ENCODE measurements at regions not wholly inside any gene's neighbourhood (a gene's known extent, or its start where the extent isn't known, plus 50 kb on each side); places are given as distances from the start of the nearest gene placed in this dataset.

DNA sequence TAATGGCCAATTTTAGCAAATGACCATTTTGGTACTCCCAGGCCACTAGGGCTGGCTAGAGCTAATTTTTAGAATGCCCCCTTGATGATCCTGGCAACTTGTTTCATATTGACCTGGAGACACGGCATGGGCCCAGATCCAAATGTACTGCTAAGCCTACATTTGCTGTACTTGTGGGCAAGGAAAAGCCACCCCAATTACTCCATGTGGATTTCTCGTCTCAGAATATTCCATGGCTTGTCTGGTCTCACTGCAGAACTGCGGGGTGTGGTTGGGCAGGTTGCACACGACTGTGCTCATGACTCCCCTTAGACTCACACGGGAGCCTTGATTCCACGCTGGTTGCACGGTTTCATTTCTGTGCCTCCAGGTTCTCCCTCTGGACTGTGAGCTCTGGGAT lies 140.9 kb downstream of the RPLP1 start:
- intact Hi-C loops (cut with DNase I), result loop anchor here (10.0 kb wide), 1 partner anchor 341 kb away; no protein-coding TSS in a partner anchor

GRCh38 chr15:69593981-69594966 lies 141.7 kb downstream of the RPLP1 start:
- no peak for DNase-seq (ENCODE audit: low spot score)
- intact Hi-C loops (cut with DNase I), result loop anchor here (10.0 kb wide), 1 partner anchor 341 kb away; no protein-coding TSS in a partner anchor

More for the DNA sequence above, 140.9 kb downstream of the RPLP1 start:
- DNase-seq (ENCODE audit: low spot score), result no peak

GRCh38 chr15:69595009-69595791 lies 142.6 kb downstream of the RPLP1 start:
- intact Hi-C loops (cut with DNase I), result loop anchor here (5.0 to 10.0 kb wide), 3 partner anchors 340 to 572 kb away; partner anchors contain the start of gene TLE3
- DNase-seq (ENCODE audit: low spot score), result peak; percentile 89

- intact Hi-C loops (cut with DNase I), result loop anchor here (5.0 to 10.0 kb wide), 3 partner anchors 338 to 570 kb away; partner anchors contain the start of gene TLE3
- DNase-seq (ENCODE audit: low spot score), result no peak
Observed at GRCh38 chr15:69597061-69597592, 144.5 kb downstream of the RPLP1 start.

- intact Hi-C loops (cut with DNase I), result loop anchor here (5.0 to 10.0 kb wide), 3 partner anchors 336 to 568 kb away; partner anchors contain the start of gene TLE3
- no peak for DNase-seq (ENCODE audit: low spot score)
Observed at GRCh38 chr15:69599271-69599670, 146.7 kb downstream of the RPLP1 start.

DNA sequence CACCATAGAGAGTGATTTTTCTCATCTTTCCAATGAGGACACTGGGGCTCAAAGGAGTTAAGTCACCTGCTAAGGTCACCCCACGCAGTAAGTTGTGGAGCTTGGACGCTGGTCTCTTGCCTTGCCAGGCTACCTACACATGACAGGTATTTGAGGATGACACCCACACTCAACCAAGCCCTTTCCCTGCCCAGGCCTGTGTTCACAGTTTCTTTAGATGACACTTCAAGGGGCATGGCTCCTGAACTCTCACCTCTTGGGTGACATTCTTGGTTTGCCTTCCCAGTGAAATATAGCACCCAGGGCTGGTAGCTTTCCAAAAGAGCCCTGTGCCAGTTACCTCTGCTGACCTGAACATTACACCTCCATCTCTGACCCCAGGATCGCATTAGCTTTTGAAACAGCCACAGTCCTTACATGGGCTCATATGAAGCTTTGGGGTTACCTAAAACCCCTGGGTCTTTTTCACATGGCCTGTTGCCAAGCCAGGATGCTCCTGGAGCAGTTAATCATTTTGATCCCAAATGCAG lies 148.0 kb downstream of the RPLP1 start:
- no peak for DNase-seq (ENCODE audit: low spot score)
- intact Hi-C loops (cut with DNase I), result no loop called here

DNA sequence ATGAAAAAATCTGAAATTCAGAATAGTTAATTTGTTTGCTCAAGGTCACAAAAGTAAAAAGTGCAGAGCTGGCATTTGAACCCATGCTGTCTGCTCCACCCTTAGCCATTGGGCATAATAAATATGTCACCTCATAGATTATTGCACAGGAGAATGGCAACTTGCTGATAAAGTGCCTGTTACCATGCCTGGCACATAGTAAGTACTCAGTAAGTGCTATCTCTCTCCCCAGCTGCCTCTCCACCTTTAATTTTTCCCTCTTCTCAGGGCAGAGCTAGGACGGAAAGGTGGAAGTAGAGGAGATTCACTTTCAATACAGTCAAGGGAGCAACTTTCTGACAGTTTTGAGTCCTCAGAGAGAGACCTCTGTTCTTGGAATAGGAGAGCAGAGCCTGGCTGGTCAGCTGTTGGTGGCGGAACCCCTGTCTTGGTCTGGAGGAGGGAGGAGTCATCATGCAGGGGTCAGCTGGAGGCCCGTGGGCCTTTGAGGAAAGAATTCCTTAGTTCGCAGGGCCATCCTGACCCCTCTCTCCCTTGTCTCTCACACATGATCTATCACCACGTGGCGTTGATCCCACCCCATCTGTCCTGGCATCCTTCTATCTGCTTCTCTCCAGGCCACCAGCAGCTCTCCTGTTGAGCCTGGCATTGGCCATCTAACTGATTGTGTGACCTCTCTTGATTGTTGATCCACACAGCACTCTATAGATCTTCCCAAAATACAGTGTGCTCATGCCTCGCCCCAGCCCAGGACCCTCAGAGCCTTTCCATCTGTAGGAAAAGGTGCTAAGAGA lies 149.3 kb downstream of the RPLP1 start:
- intact Hi-C loops (cut with DNase I), result no loop called here
- no peak for DNase-seq (ENCODE audit: low spot score)

DNA sequence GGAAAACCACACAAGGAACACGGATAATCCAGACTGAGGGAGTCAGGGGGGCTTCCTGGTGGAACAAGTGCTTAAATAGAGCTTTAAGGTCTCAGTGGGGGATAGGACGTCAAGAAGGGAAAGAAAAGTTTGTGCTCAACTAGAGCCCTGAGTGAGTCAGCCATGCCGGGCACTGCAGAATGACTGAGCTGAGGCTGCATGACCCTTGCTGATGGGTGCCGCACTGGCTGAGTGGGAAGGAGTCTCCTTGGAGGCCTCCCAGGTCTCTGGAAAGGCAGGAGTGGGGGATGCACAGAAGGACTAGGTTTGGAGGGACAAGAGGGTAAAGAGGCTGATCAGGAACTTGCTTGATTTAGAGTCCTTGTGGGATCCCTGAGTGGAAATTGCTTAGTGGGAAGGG lies 150.3 kb downstream of the RPLP1 start:
- intact Hi-C loops (cut with DNase I), result no loop called here
- DNase-seq (ENCODE audit: low spot score), result no peak

DNA sequence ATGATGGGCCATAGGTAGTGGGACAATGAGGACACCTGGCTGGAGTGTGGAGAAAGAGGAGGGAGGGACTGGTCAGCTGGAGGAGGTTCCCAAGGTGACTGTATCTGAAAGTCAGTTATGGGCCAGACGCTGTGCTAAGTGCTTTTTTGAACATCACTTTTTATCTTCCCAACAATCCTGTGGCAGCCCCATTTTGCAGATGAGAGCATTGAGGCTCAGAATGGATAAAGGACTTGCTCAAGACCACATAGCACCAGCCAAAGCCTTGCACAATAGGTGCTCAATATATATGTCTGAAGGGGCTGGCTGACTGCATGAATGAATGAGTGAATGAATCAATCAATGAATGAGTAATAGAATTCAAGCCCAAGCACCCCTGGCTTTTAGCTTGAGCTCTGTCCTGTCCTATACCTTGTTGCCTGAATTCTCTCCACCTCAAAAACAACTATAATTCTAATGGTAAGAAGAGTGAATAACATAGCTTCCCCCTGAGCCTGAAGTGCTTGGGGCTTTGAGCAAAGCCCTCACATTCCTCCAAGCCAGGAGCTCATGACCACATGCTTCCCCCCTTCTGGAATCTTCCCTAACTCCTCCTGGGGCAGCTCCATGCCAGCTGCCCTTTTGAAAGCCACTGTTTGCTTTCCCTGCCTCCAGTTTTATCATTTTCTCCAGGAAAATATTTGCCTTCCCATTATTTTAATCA lies 150.9 kb downstream of the RPLP1 start:
- DNase-seq (ENCODE audit: low spot score), result no peak
- intact Hi-C loops (cut with DNase I), result no loop called here

- DNase-seq (ENCODE audit: low spot score), result no peak
- intact Hi-C loops (cut with DNase I), result no loop called here
Observed at GRCh38 chr15:69604072-69604411, 151.4 kb downstream of the RPLP1 start.

DNA sequence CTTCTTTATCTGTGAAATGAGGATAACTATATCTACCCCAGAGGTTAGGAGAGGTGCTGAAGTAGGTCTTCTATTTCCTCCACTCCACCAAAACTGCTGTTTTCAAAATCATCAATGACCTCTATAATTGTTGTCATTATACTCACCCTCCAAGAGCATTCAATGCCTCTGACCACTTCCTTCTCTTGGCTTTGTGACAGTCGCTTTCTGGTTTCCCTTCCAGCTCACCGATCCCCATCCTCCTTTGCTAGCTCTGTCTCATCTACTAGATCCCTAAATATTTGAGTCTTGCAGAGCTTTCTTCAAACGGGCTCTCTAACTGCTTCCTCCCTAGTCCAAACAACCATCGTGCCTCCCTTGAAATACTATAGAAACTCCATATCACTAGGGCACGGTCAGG lies 153.5 kb downstream of the RPLP1 start:
- intact Hi-C loops (cut with DNase I), result no loop called here

DNA sequence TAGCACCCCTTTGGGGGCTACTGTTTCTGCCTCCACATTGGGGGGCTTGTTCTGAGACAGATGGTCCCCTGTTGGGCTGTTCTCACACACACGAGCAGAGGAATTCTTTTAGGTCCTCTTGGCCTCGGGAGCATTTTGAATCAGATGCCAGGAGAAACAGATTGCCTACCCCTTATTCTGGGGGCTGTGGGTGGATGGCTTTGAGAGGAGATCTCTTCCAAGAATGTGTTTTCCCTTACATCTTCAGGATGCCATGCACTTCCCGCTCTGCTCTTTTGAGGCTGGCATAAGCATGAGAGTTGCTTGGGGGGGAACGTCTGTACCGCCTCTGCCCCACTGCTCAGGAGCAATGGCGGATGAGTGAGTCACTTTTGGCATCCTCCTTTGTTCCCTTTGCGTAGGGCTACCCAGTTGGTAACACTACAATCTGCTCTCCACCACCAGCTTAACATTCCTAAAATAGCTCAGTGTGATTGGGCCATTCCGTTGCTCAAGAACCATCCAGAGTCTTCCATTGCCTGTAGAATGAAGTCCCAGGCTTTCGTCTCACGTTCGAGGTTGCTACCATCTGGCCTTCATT lies 154.4 kb downstream of the RPLP1 start:
- DNase-seq (ENCODE audit: low spot score), result no peak
- intact Hi-C loops (cut with DNase I), result no loop called here

More for the DNA sequence above, 153.5 kb downstream of the RPLP1 start:
- DNase-seq (ENCODE audit: low spot score), result no peak

DNA sequence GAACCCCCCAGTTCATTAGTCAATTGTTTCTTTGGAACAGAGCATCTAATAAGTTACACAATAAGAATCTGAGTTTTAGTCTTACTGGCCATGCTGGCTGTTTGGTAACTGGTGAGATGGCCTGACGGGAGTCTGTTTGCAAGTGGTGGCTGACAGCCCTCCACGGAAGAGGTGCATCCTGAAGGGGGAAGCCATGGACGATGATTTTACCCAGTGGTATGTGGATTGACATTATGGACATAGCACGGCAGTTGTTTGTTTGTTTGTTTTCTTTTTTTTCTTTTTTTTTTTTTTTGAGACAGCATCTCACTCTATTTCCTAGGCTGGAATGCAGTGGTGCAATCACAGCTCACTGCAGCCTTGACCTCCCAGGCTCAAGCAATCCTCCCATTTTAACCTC lies 156.0 kb downstream of the RPLP1 start:
- DNase-seq (ENCODE audit: low spot score), result no peak
- intact Hi-C loops (cut with DNase I), result no loop called here

DNA sequence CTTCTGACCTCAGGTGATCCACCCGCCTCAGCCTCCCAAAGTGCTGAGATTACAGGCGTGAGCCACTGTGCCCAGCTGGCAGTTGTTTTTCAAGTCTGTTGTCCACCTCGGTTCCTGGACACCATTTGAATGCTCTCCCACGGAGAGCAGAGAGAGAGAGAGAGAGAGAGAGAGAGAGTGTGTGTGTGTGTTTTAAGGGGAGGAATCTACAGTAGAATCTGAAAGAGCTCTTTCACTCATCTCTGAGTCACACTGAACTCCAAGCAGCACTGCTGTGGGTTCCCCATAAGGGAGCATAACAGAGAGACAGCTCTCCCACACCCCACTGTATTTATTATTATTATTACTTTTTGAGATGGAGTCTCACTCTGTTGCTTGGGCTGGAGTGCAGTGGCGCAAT lies 156.6 kb downstream of the RPLP1 start:
- intact Hi-C loops (cut with DNase I), result no loop called here
- DNase-seq (ENCODE audit: low spot score), result no peak

- no peak for DNase-seq (ENCODE audit: low spot score)
- intact Hi-C loops (cut with DNase I), result no loop called here
Observed at GRCh38 chr15:69609776-69610175, 157.2 kb downstream of the RPLP1 start.

DNA sequence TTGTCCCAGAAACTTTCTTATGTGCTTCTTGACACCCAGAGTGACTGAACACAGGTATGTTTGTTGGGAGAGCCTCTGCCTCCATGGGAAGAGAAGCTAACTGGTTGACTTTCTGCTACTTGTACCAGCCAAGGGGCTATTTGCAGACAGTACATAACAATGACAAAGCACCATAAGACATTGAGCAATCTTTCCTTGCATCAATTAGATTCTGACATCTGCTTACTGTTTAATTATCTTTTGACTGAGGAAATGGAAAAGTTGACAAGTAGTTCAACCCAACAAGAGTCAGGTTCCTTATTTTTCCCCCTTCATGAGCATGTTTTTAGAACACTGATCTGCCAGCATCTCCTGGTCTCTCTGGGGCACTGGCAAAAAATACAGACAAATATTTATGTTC lies 157.7 kb downstream of the RPLP1 start:
- intact Hi-C loops (cut with DNase I), result no loop called here
- no peak for DNase-seq (ENCODE audit: low spot score)

GRCh38 chr15:69610858-69611257 lies 158.2 kb downstream of the RPLP1 start:
- no peak for DNase-seq (ENCODE audit: low spot score)
- intact Hi-C loops (cut with DNase I), result no loop called here

DNA sequence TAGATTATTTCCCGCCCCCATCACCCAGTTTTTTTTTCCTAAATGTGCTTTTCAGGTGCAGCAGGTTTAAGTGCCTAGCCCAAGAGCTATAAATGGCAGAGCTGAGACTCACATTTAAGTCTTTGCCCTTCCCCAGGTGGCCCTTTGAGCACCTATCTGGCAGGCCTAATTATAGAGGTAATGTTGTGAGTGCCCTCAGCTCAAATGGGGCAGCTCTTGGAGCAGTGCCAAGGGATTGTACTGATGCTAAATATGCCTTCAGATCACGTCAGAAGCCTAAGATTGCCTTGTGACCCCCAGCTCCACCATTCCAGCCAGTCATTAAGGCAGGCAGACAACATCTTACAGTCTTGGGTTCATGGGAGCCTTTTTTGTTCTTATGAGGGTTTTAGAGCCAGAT lies 159.5 kb downstream of the RPLP1 start:
- DNase-seq (ENCODE audit: low spot score), result no peak
- intact Hi-C loops (cut with DNase I), result no loop called here
